ENCODE measurements at regions not wholly inside any gene's neighbourhood (a gene's known extent, or its start where the extent isn't known, plus 50 kb on each side); places are given as distances from the start of the nearest gene placed in this dataset.

GRCh38 chr6:27066381-27066780, 181.1 kb upstream of the PRSS16 start:
- no peak for TF ChIP-seq POLR2A (IDR thresholded peaks at IDR 0.05; ENCODE audit: low read depth, low read length)
- TF ChIP-seq POLR2AphosphoS5 (IDR thresholded peaks at IDR 0.05; ENCODE audit: low read depth, low read length), result no peak

Measured in GM12892 (cell line).